H9 (cell line): ENCODE measurements at regions not wholly inside any gene's neighbourhood (a gene's known extent, or its start where the extent isn't known, plus 50 kb on each side); places are given as distances from the start of the nearest gene placed in this dataset.

Experiments used
- DNase-seq: peaks from one replicate; pipeline ENCODE4 v3.0.0-alpha.2; 2017
- H2AFZ ChIP-seq: one replicate; pipeline ENCODE4 v1.6.1; 2013; ENCODE audit warnings: mild to moderate bottlenecking, low read length, control low read depth, moderate library complexity
- H2AK5ac ChIP-seq: 2 replicates; pipeline ENCODE4 v1.6.1; 2013; ENCODE audit warnings: low read length, control low read depth, mixed read lengths; ENCODE audit not compliant: insufficient read length
- H2BK120ac ChIP-seq: one replicate; pipeline ENCODE4 v1.6.1; 2013; ENCODE audit warnings: low read depth, mild to moderate bottlenecking, low read length, control low read depth, inconsistent platforms; ENCODE audit not compliant: poor library complexity, severe bottlenecking
- H2BK12ac ChIP-seq: 2 replicates; pipeline ENCODE4 v1.6.1; 2013; ENCODE audit warnings: low read length, control low read depth, mixed read lengths, low read depth; ENCODE audit not compliant: insufficient read length
- H2BK15ac ChIP-seq: 2 replicates; pipeline ENCODE4 v1.6.1; 2013; ENCODE audit warnings: low read depth, low read length, control low read depth
- H2BK20ac ChIP-seq: one replicate; pipeline ENCODE4 v1.6.1; 2013; ENCODE audit warnings: low read depth, mild to moderate bottlenecking, low read length, control low read depth, inconsistent platforms; ENCODE audit not compliant: poor library complexity, severe bottlenecking
- H2BK5ac ChIP-seq: 2 replicates; pipeline ENCODE4 v1.6.1; 2013; ENCODE audit warnings: low read length, control low read depth, mixed read lengths; ENCODE audit not compliant: insufficient read length
- H3K14ac ChIP-seq: 2 replicates; pipeline ENCODE4 v1.6.1; 2013; ENCODE audit warnings: low read length, control low read depth; ENCODE audit not compliant: insufficient read depth
- H3K18ac ChIP-seq: 2 replicates; pipeline ENCODE4 v1.6.1; 2013; ENCODE audit warnings: low read depth, mild to moderate bottlenecking, mixed read lengths, low read length, control low read depth; ENCODE audit not compliant: insufficient read length
- H3K23ac ChIP-seq: 2 replicates; pipeline ENCODE4 v1.6.1; 2013; ENCODE audit warnings: low read length, control low read depth, mixed read lengths, low read depth; ENCODE audit not compliant: insufficient read length
- H3K23me2 ChIP-seq: 2 replicates; pipeline ENCODE4 v1.6.1; 2013; ENCODE audit warnings: low read depth, mild to moderate bottlenecking, mixed read lengths, low read length, control low read depth; ENCODE audit not compliant: insufficient read length, poor library complexity, severe bottlenecking
- H3K27ac ChIP-seq: 2 replicates; pipeline ENCODE4 v1.5.1; 2013; ENCODE audit warnings: low read length, control low read depth, mixed read lengths, low read depth; ENCODE audit not compliant: insufficient read length
- H3K27me3 ChIP-seq: 2 replicates; pipeline ENCODE4 v1.6.1; 2013; ENCODE audit warnings: low read length, control low read depth, inconsistent platforms; ENCODE audit not compliant: insufficient read depth
- H3K4ac ChIP-seq: 2 replicates; pipeline ENCODE4 v1.6.1; 2013; ENCODE audit warnings: low read depth, mild to moderate bottlenecking, control low read depth, inconsistent platforms, low read length, moderate library complexity
- H3K4me1 ChIP-seq: 2 replicates; pipeline ENCODE4 v1.6.1; 2013; ENCODE audit warnings: low read length, control low read depth, inconsistent platforms; ENCODE audit not compliant: insufficient read depth
- H3K4me2 ChIP-seq: 2 replicates; pipeline ENCODE4 v1.6.1; 2013; ENCODE audit warnings: low read length, control low read depth, mixed read lengths; ENCODE audit not compliant: insufficient read length, insufficient read depth
- H3K56ac ChIP-seq: 2 replicates; pipeline ENCODE4 v1.6.1; 2013; ENCODE audit warnings: low read depth, mild to moderate bottlenecking, mixed read lengths, low read length, control low read depth; ENCODE audit not compliant: insufficient read length
- H3K79me1 ChIP-seq: 2 replicates; pipeline ENCODE4 v1.6.1; 2013; ENCODE audit warnings: low read depth, mild to moderate bottlenecking, moderate library complexity, low read length, control low read depth, inconsistent platforms; ENCODE audit not compliant: insufficient read depth, poor library complexity, severe bottlenecking
- H3K79me2 ChIP-seq: 2 replicates; pipeline ENCODE4 v1.6.1; 2013; ENCODE audit warnings: low read length, control low read depth, inconsistent platforms; ENCODE audit not compliant: insufficient read depth
- H3K9ac ChIP-seq: 2 replicates; pipeline ENCODE4 v1.6.1; 2013; ENCODE audit warnings: low read length, control low read depth, mixed read lengths; ENCODE audit not compliant: insufficient read length; ENCODE audit errors: extremely low read depth
- H3K9me3 ChIP-seq: one replicate; pipeline ENCODE4 v1.6.1; 2013; ENCODE audit warnings: low read depth, low read length, inconsistent platforms; ENCODE audit not compliant: control insufficient read depth
- H3T11ph ChIP-seq: one replicate; pipeline ENCODE4 v1.6.1; 2013; ENCODE audit warnings: mild to moderate bottlenecking, low read length, control low read depth, inconsistent platforms
- H4K20me1 ChIP-seq: one replicate; pipeline ENCODE4 v1.6.1; 2013; ENCODE audit not compliant: control insufficient read depth, insufficient read length, insufficient read depth
- H4K5ac ChIP-seq: 2 replicates; pipeline ENCODE4 v1.6.1; 2013; ENCODE audit warnings: low read depth, mild to moderate bottlenecking, mixed read lengths, low read length, control low read depth; ENCODE audit not compliant: insufficient read length
- H4K8ac ChIP-seq: replicated peaks from 2 replicates; pipeline ENCODE4 v1.6.1; 2013; ENCODE audit warnings: low read length, control low read depth, mixed read lengths, low read depth; ENCODE audit not compliant: insufficient read length
- H4K91ac ChIP-seq: 2 replicates; pipeline ENCODE4 v1.6.1; 2013; ENCODE audit warnings: low read depth, mild to moderate bottlenecking, moderate library complexity, mixed read lengths, low read length, control low read depth; ENCODE audit not compliant: insufficient read length
- H3K27ac Mint-ChIP-seq, 3 experiments: 2 replicates in 2 of 3; 3 replicates in 1 of 3; pipeline ENCODE4 v1.8.0; 2020 to 2021; ENCODE audit warnings: mixed read lengths in 3 of 3, mild to moderate bottlenecking in 1 of 3, moderate library complexity in 1 of 3
- H3K27me3 Mint-ChIP-seq: 2 replicates; pipeline ENCODE4 v1.8.0; 2021; ENCODE audit warnings: low read depth, mild to moderate bottlenecking, moderate library complexity, mixed read lengths
- H3K36me3 Mint-ChIP-seq, 3 experiments: 2 replicates in 2 of 3; 3 replicates in 1 of 3; pipeline ENCODE4 v1.8.0; 2020 to 2021; ENCODE audit warnings: low read depth in 3 of 3, mixed read lengths in 3 of 3; ENCODE audit not compliant: insufficient read depth in 1 of 3
- H3K4me1 Mint-ChIP-seq, 2 experiments: 2 replicates each; pipeline ENCODE4 v1.8.0; 2020; ENCODE audit warnings: mixed read lengths in 2 of 2
- H3K4me3 Mint-ChIP-seq, 2 experiments: 2 replicates in 1 of 2; 3 replicates in 1 of 2; pipeline ENCODE4 v1.8.0; 2020 to 2021; ENCODE audit warnings: mild to moderate bottlenecking in 2 of 2, mixed read lengths in 2 of 2, moderate library complexity in 1 of 2
- H3K9me3 Mint-ChIP-seq, 2 experiments: 2 replicates in 1 of 2; 3 replicates in 1 of 2; pipeline ENCODE4 v1.8.0; 2020; ENCODE audit warnings: mild to moderate bottlenecking in 2 of 2, mixed read lengths in 2 of 2, moderate library complexity in 1 of 2
- WGBS: extraction: QIAGEN DNeasy Blood & Tissue Kit; methylation state at CpG from one replicate; pipeline ENCODE4 v1.1.7; 2013; ENCODE audit warnings: missing lambda C conversion rate, low lambda C conversion rate, mixed read lengths; ENCODE audit not compliant: insufficient read length; ENCODE audit errors: extremely low coverage; 5-methylcytosine and 5-hydroxymethylcytosine counted together
- TF ChIP-seq, protein P1 (sequence below): fragments of 200-600 bp; sonication (generic); conservative IDR thresholded peaks from 3 replicates; pipeline ENCODE4 v1.8.0; 2021; ENCODE audit warnings: antibody characterized with exemption, mild to moderate bottlenecking

DNA sequence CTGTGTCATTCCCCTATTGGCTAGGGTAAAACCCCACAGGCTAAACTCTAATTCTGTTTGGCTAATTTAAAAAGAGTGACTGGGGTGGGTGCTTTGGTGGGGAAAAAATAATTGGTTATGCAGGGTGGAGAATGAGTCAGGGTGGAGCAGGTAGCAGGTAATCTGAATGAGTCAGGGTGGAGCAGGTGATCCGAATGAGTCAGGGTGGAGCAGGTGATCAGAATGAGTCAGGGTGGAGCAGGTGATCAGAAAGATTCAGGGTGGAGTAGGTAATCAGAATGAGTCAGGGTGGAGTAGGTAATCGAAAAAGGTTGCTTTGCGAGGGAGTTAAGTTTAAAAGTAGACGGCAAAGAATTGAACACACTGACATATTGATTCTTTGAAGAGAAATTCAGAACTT is 1218.8 kb upstream of the ATXN8OS start:
- H2BK5ac ChIP-seq, result no peak overlapping the region
- no peaks in the 10 kb centered on the region; the same call in 1 of the 2 replicates for H3K4me1 ChIP-seq
- H3K79me2 ChIP-seq, result no peaks in the 10 kb centered on the region
- no peaks in the 10 kb centered on the region for H4K20me1 ChIP-seq
- no peak overlapping the region for H4K5ac ChIP-seq
- H2AK5ac ChIP-seq, result no peak overlapping the region
- no peak overlapping the region for H3K14ac ChIP-seq
- H3K27me3 ChIP-seq, result no peaks in the 10 kb centered on the region
- H4K8ac ChIP-seq, result no peak overlapping the region
- TF ChIP-seq, protein P1, sequence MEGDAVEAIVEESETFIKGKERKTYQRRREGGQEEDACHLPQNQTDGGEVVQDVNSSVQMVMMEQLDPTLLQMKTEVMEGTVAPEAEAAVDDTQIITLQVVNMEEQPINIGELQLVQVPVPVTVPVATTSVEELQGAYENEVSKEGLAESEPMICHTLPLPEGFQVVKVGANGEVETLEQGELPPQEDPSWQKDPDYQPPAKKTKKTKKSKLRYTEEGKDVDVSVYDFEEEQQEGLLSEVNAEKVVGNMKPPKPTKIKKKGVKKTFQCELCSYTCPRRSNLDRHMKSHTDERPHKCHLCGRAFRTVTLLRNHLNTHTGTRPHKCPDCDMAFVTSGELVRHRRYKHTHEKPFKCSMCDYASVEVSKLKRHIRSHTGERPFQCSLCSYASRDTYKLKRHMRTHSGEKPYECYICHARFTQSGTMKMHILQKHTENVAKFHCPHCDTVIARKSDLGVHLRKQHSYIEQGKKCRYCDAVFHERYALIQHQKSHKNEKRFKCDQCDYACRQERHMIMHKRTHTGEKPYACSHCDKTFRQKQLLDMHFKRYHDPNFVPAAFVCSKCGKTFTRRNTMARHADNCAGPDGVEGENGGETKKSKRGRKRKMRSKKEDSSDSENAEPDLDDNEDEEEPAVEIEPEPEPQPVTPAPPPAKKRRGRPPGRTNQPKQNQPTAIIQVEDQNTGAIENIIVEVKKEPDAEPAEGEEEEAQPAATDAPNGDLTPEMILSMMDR, result no peak
- no peak overlapping the region for H3K4me3 Mint-ChIP-seq
- H2AFZ ChIP-seq, result no peak overlapping the region
- no peak overlapping the region for H2BK120ac ChIP-seq
- H3K4me2 ChIP-seq, result no peak overlapping the region
- H4K91ac ChIP-seq, result no peak overlapping the region
- no peak overlapping the region for H3K4ac ChIP-seq
- no peak overlapping the region for H2BK15ac ChIP-seq
- no peak overlapping the region for H3K23ac ChIP-seq
- no peak for DNase-seq
- peaks cover 0 to 3% (median 0%) of the 10 kb centered on the region in 3 experiments; a peak in 2 of 7 replicates for H3K36me3 Mint-ChIP-seq
- no peaks in the 10 kb centered on the region for H3K9me3 Mint-ChIP-seq
- no peaks in the 10 kb centered on the region for H3K79me1 ChIP-seq
- no peak overlapping the region for H3K27ac ChIP-seq
- H3K56ac ChIP-seq, result no peak overlapping the region
- H3K18ac ChIP-seq, result no peak overlapping the region
- no peaks in the 10 kb centered on the region for H3K23me2 ChIP-seq
- H3K9me3 ChIP-seq, result no peaks in the 10 kb centered on the region
- WGBS, result no CpG with 5 or more reads among the region's 4 CpGs
- no peak overlapping the region; a peak in 1 of 7 replicates for H3K27ac Mint-ChIP-seq
- no peak overlapping the region for H2BK12ac ChIP-seq
- H3T11ph ChIP-seq, result no peak overlapping the region
- no peak overlapping the region for H2BK20ac ChIP-seq
- peaks cover 13 to 25% of the 10 kb centered on the region in 2 experiments for H3K4me1 Mint-ChIP-seq
- no peaks in the 10 kb centered on the region for H3K27me3 Mint-ChIP-seq
- no peak overlapping the region for H3K9ac ChIP-seq
